Neural cell (in vitro differentiated cells): ENCODE measurements at regions not wholly inside any gene's neighbourhood (a gene's known extent, or its start where the extent isn't known, plus 50 kb on each side); places are given as distances from the start of the nearest gene placed in this dataset.
A peak's percentile ranks its signal among the peaks of the same experiment; 100 is the strongest.

Source experiments
- H2AFZ ChIP-seq: fragments of 200-600, 300-800 bp; sonication (generic), shearing (Covaris generic); 2 replicates; pipeline ENCODE4 v1.6.0; 2014; ENCODE audit warnings: low read depth, mild to moderate bottlenecking, antibody characterized with exemption, low read length, moderate library complexity
- H3F3A ChIP-seq: fragments of 200-600 bp; shearing (Covaris generic); 2 replicates; pipeline ENCODE4 v1.6.1; 2016; ENCODE audit warnings: mild to moderate bottlenecking, moderate library complexity, mixed read lengths, antibody characterized with exemption, low read length; ENCODE audit not compliant: insufficient read depth, poor library complexity, severe bottlenecking
- H3K27ac ChIP-seq: fragments of 200-600, 300-800 bp; sonication (generic), shearing (Covaris generic); 2 replicates; pipeline ENCODE4 v1.5.1; 2014; ENCODE audit warnings: mild to moderate bottlenecking, low read length, moderate library complexity
- H3K27me3 ChIP-seq: fragments of 300-800, 200-600 bp; sonication (generic), shearing (Covaris generic); 2 replicates; pipeline ENCODE4 v1.6.0; 2014; ENCODE audit warnings: mild to moderate bottlenecking, low read depth, low read length, moderate library complexity; ENCODE audit not compliant: insufficient read depth
- H3K36me3 ChIP-seq: fragments of 300-800, 200-600 bp; sonication (generic), shearing (Covaris generic); 2 replicates; pipeline ENCODE4 v1.5.1; 2014; ENCODE audit warnings: mild to moderate bottlenecking, antibody characterized with exemption, low read length, moderate library complexity; ENCODE audit not compliant: insufficient read depth
- H3K4me2 ChIP-seq: fragments of 300-800, 200-600 bp; sonication (generic), shearing (Covaris generic); 2 replicates; pipeline ENCODE4 v1.6.0; 2014; ENCODE audit warnings: mild to moderate bottlenecking, low read length
- H3K4me3 ChIP-seq: fragments of 300-800, 200-600 bp; sonication (generic), shearing (Covaris generic); 2 replicates; pipeline ENCODE4 v1.5.1; 2014; ENCODE audit warnings: mild to moderate bottlenecking, low read length, moderate library complexity
- H3K79me2 ChIP-seq: fragments of 200-600 bp; shearing (Covaris generic); replicated peaks from 2 replicates; pipeline ENCODE4 v1.6.0; 2014; ENCODE audit warnings: mild to moderate bottlenecking, low read length, moderate library complexity; ENCODE audit not compliant: insufficient read depth
- H3K9ac ChIP-seq: fragments of 300-800, 200-600 bp; sonication (generic), shearing (Covaris generic); 2 replicates; pipeline ENCODE4 v1.6.1; 2016; ENCODE audit warnings: mild to moderate bottlenecking, low read length, mixed read lengths
- H3K9me2 ChIP-seq: fragments of 200-600 bp; shearing (Covaris generic); 2 replicates; pipeline ENCODE4 v1.6.1; 2016; ENCODE audit warnings: mild to moderate bottlenecking, low read length, mixed read lengths; ENCODE audit not compliant: insufficient read depth
- H3K9me3 ChIP-seq: fragments of 200-600, 300-800 bp; sonication (generic), shearing (Covaris generic); 2 replicates; pipeline ENCODE4 v1.6.1; 2016; ENCODE audit warnings: mild to moderate bottlenecking, mixed run types, low read length, moderate library complexity, mixed read lengths
- H4K20me1 ChIP-seq: fragments of 200-600 bp; shearing (Covaris generic); 2 replicates; pipeline ENCODE4 v1.6.1; 2016; ENCODE audit warnings: mild to moderate bottlenecking, mixed run types; ENCODE audit not compliant: insufficient read depth
- EP300 ChIP-seq: fragments of 450-650 bp; conservative IDR thresholded peaks from 2 replicates; pipeline ENCODE4 v1.6.1; 2014; ENCODE audit warnings: antibody characterized with exemption, mild to moderate bottlenecking, moderate library complexity; ENCODE audit not compliant: poor library complexity, severe bottlenecking
- EZH2 ChIP-seq: fragments of 200-600, 300-800 bp; shearing (Covaris generic), sonication (generic); IDR thresholded peaks from 2 replicates; pipeline ENCODE4 v1.6.1; 2014; ENCODE audit warnings: antibody characterized with exemption, low read length, borderline replicate concordance, mild to moderate bottlenecking; ENCODE audit not compliant: insufficient read depth, poor library complexity, severe bottlenecking
- MXI1 ChIP-seq: fragments of 450-650 bp; conservative IDR thresholded peaks from 2 replicates; pipeline ENCODE4 v1.6.1; 2014; ENCODE audit warnings: antibody characterized with exemption, mild to moderate bottlenecking; ENCODE audit not compliant: poor library complexity, severe bottlenecking
- POLR2AphosphoS5 ChIP-seq: IDR thresholded peaks from 2 replicates; pipeline ENCODE4 v1.6.1; 2012
- RAD21 ChIP-seq: fragments of 450-650 bp; conservative IDR thresholded peaks from 2 replicates; pipeline ENCODE4 v1.6.1; 2014; ENCODE audit warnings: antibody characterized with exemption, mild to moderate bottlenecking, moderate library complexity
- SMC3 ChIP-seq: fragments of 450-650 bp; conservative IDR thresholded peaks from 2 replicates; pipeline ENCODE4 v1.6.1; 2014; ENCODE audit warnings: antibody characterized with exemption, mild to moderate bottlenecking, moderate library complexity; ENCODE audit not compliant: poor library complexity
- TAF1 ChIP-seq: IDR thresholded peaks from 2 replicates; pipeline ENCODE4 v1.6.1; 2012; ENCODE audit warnings: low read depth
- TF ChIP-seq, protein P1 (sequence below): IDR thresholded peaks from 2 replicates; pipeline ENCODE4 v1.6.1; 2012; ENCODE audit warnings: borderline replicate concordance
- TF ChIP-seq, protein P2 (sequence below): fragments of 450-650 bp; IDR thresholded peaks from 2 replicates; pipeline ENCODE4 v1.5.1; 2014; ENCODE audit warnings: antibody characterized with exemption, mild to moderate bottlenecking, moderate library complexity; ENCODE audit not compliant: poor library complexity, severe bottlenecking

DNA sequence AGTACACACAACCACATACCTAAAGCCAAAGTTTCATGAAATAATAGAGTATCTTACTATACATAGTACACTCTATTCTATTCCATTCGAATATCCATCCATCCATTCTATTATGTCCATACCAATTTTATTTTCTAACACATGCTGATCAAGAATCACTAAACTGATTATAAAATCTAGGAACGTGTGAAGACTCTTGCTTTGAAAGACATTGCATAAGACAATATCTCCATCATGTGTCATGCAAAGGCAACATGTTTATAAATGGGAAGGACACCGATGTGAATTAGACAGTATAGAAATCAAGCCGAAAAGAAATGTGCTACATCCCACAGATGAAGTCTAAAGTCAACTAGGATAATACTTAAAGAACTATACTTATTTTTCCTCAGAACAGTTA lies 1561.5 kb upstream of the TENM4 start:
- no peak overlapping the region for H2AFZ ChIP-seq
- H3F3A ChIP-seq: no peaks in the 10 kb centered on the region
- H3K9me2 ChIP-seq: no peaks in the 10 kb centered on the region
- no peak overlapping the region for H3K4me2 ChIP-seq
- TF ChIP-seq, protein P1, sequence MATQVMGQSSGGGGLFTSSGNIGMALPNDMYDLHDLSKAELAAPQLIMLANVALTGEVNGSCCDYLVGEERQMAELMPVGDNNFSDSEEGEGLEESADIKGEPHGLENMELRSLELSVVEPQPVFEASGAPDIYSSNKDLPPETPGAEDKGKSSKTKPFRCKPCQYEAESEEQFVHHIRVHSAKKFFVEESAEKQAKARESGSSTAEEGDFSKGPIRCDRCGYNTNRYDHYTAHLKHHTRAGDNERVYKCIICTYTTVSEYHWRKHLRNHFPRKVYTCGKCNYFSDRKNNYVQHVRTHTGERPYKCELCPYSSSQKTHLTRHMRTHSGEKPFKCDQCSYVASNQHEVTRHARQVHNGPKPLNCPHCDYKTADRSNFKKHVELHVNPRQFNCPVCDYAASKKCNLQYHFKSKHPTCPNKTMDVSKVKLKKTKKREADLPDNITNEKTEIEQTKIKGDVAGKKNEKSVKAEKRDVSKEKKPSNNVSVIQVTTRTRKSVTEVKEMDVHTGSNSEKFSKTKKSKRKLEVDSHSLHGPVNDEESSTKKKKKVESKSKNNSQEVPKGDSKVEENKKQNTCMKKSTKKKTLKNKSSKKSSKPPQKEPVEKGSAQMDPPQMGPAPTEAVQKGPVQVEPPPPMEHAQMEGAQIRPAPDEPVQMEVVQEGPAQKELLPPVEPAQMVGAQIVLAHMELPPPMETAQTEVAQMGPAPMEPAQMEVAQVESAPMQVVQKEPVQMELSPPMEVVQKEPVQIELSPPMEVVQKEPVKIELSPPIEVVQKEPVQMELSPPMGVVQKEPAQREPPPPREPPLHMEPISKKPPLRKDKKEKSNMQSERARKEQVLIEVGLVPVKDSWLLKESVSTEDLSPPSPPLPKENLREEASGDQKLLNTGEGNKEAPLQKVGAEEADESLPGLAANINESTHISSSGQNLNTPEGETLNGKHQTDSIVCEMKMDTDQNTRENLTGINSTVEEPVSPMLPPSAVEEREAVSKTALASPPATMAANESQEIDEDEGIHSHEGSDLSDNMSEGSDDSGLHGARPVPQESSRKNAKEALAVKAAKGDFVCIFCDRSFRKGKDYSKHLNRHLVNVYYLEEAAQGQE: no peak
- TF ChIP-seq EP300: no peak
- TF ChIP-seq MXI1: no peak
- peak; percentile 68 for TF ChIP-seq RAD21
- peak; percentile 63 for TF ChIP-seq SMC3
- TF ChIP-seq POLR2AphosphoS5: no peak
- TF ChIP-seq, protein P2, sequence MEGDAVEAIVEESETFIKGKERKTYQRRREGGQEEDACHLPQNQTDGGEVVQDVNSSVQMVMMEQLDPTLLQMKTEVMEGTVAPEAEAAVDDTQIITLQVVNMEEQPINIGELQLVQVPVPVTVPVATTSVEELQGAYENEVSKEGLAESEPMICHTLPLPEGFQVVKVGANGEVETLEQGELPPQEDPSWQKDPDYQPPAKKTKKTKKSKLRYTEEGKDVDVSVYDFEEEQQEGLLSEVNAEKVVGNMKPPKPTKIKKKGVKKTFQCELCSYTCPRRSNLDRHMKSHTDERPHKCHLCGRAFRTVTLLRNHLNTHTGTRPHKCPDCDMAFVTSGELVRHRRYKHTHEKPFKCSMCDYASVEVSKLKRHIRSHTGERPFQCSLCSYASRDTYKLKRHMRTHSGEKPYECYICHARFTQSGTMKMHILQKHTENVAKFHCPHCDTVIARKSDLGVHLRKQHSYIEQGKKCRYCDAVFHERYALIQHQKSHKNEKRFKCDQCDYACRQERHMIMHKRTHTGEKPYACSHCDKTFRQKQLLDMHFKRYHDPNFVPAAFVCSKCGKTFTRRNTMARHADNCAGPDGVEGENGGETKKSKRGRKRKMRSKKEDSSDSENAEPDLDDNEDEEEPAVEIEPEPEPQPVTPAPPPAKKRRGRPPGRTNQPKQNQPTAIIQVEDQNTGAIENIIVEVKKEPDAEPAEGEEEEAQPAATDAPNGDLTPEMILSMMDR: peak; percentile 50
- TF ChIP-seq EZH2: no peak
- TF ChIP-seq TAF1: no peak
- no peaks in the 10 kb centered on the region for H3K27me3 ChIP-seq
- H3K36me3 ChIP-seq: no peaks in the 10 kb centered on the region
- H3K4me3 ChIP-seq: no peak overlapping the region
- no peaks in the 10 kb centered on the region for H3K79me2 ChIP-seq
- no peaks in the 10 kb centered on the region for H3K9me3 ChIP-seq
- H3K9ac ChIP-seq: no peak overlapping the region
- H4K20me1 ChIP-seq: no peaks in the 10 kb centered on the region
- no peak overlapping the region for H3K27ac ChIP-seq

DNA sequence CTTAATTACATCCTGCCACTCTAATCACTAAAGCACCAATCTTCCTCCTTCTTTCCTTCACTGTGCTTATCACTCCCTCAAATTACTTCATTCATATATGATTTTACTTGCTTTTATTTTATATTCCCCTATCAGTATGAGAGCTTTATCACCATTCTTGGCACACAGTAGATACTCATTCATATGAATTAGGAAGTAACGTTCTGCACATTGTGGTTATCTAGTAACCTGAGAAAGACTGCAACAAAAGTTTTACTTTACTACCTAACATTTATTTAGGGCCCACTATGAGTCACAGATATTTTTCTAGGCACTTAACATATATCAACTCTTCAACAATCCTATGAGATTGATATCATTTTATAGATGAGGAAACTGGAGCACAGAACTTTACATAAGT lies 1559.9 kb upstream of the TENM4 start:
- H4K20me1 ChIP-seq: no peaks in the 10 kb centered on the region
- H3K9me2 ChIP-seq: no peaks in the 10 kb centered on the region
- H3K4me3 ChIP-seq: no peak overlapping the region
- no peaks in the 10 kb centered on the region for H3K79me2 ChIP-seq
- no peaks in the 10 kb centered on the region for H3K27me3 ChIP-seq
- no peak for TF ChIP-seq EP300
- no peak for TF ChIP-seq SMC3
- no peak for TF ChIP-seq POLR2AphosphoS5
- no peak for TF ChIP-seq MXI1
- TF ChIP-seq, protein P1: no peak
- no peak for TF ChIP-seq RAD21
- TF ChIP-seq EZH2: no peak
- TF ChIP-seq TAF1: no peak
- TF ChIP-seq, protein P2: no peak
- no peak overlapping the region for H3K27ac ChIP-seq
- no peak overlapping the region for H2AFZ ChIP-seq
- H3K9ac ChIP-seq: no peak overlapping the region
- H3K4me2 ChIP-seq: no peak overlapping the region
- no peaks in the 10 kb centered on the region for H3F3A ChIP-seq
- no peaks in the 10 kb centered on the region for H3K36me3 ChIP-seq
- no peaks in the 10 kb centered on the region for H3K9me3 ChIP-seq
